Caco-2 (cell line): ENCODE measurements at regions not wholly inside any gene's neighbourhood (a gene's known extent, or its start where the extent isn't known, plus 50 kb on each side); places are given as distances from the start of the nearest gene placed in this dataset.

Experiments
- BruUV-seq: library from RNA; stranded (reverse); fragments of 400-500 nt; replicated peaks from 2 replicates; lab custom pipeline; 2021; lab: Mats Ljungman, UMichigan
- CTCF ChIA-PET: fragments of 300-600 bp; sonication (Branson Sonifier 250); formaldehyde crosslinking; loops from one replicate; lab custom pipeline; 2022; ENCODE audit warnings: antibody characterized with exemption; lab: Charles Lee
- POLR2A ChIA-PET: fragments of 300-600 bp; sonication (Branson Sonifier 250); formaldehyde crosslinking; loops from one replicate; lab custom pipeline; 2022; ENCODE audit warnings: antibody characterized with exemption; lab: Charles Lee
- DNase-seq, 2 experiments: peaks; one replicate each; pipeline versions ENCODE4 v3.0.0 to v3.0.0-alpha.2; 2020 to 2022
- H3K27me3 ChIP-seq: replicated peaks from 2 replicates; pipeline ENCODE4 v1.6.0; 2011; ENCODE audit warnings: low read length; ENCODE audit not compliant: control insufficient read depth, insufficient read depth
- H3K36me3 ChIP-seq: 2 replicates; pipeline ENCODE4 v1.5.1; 2011; ENCODE audit warnings: low read length; ENCODE audit not compliant: control insufficient read depth, insufficient read depth
- H3K4me1 ChIP-seq: fragments of 250-450 bp; sonication (Bioruptor Pico); 2 replicates; pipeline ENCODE4 v1.5.1; 2020; ENCODE audit warnings: mild to moderate bottlenecking
- H3K4me3 ChIP-seq: 2 replicates; pipeline ENCODE4 v1.5.1; 2011; ENCODE audit warnings: low read depth, mild to moderate bottlenecking, control low read depth, low read length
- H3K9me3 ChIP-seq: fragments of 250-450 bp; sonication (Bioruptor Pico); 2 replicates; pipeline ENCODE4 v1.5.1; 2020; ENCODE audit warnings: mild to moderate bottlenecking, moderate library complexity
- H3K27ac Mint-ChIP-seq: one replicate; pipeline ENCODE4 v1.8.0; 2022; ENCODE audit warnings: mixed read lengths; ENCODE audit not compliant: unreplicated experiment
- H3K27me3 Mint-ChIP-seq: one replicate; pipeline ENCODE4 v1.8.0; 2022; ENCODE audit warnings: mixed read lengths; ENCODE audit not compliant: insufficient read depth, unreplicated experiment
- H3K36me3 Mint-ChIP-seq: one replicate; pipeline ENCODE4 v1.8.0; 2022; ENCODE audit warnings: mild to moderate bottlenecking, mixed read lengths; ENCODE audit not compliant: insufficient read depth, unreplicated experiment
- H3K4me1 Mint-ChIP-seq: one replicate; pipeline ENCODE4 v1.8.0; 2022; ENCODE audit warnings: low read depth, mixed read lengths; ENCODE audit not compliant: unreplicated experiment
- H3K4me3 Mint-ChIP-seq: one replicate; pipeline ENCODE4 v1.8.0; 2022; ENCODE audit warnings: mild to moderate bottlenecking, moderate library complexity, mixed read lengths; ENCODE audit not compliant: unreplicated experiment
- H3K9me3 Mint-ChIP-seq: one replicate; pipeline ENCODE4 v1.8.0; 2022; ENCODE audit warnings: mixed read lengths; ENCODE audit not compliant: unreplicated experiment
- CTCF ChIP-seq, 2 experiments: fragments of 200-600 bp in 1 of 2; IDR thresholded peaks; 1 replicate in 1 of 2; 2 replicates in 1 of 2; pipeline versions ENCODE4 v1.5.1 to v1.8.0; 2011 to 2022; ENCODE audit warnings: antibody characterized with exemption in 1 of 2, control low read depth in 1 of 2, inconsistent platforms in 1 of 2, low read depth in 1 of 2, low read length in 1 of 2, mild to moderate bottlenecking in 1 of 2, moderate library complexity in 1 of 2; ENCODE audit not compliant: insufficient read depth in 1 of 2, severe bottlenecking in 1 of 2, unreplicated experiment in 1 of 2
- intact Hi-C: fragments of 100-400 bp; cut with micrococcal nuclease; formaldehyde crosslinking; loops from one replicate; pipeline ENCODE4 v1.10.0; 2022; ENCODE audit not compliant: unreplicated experiment

DNA sequence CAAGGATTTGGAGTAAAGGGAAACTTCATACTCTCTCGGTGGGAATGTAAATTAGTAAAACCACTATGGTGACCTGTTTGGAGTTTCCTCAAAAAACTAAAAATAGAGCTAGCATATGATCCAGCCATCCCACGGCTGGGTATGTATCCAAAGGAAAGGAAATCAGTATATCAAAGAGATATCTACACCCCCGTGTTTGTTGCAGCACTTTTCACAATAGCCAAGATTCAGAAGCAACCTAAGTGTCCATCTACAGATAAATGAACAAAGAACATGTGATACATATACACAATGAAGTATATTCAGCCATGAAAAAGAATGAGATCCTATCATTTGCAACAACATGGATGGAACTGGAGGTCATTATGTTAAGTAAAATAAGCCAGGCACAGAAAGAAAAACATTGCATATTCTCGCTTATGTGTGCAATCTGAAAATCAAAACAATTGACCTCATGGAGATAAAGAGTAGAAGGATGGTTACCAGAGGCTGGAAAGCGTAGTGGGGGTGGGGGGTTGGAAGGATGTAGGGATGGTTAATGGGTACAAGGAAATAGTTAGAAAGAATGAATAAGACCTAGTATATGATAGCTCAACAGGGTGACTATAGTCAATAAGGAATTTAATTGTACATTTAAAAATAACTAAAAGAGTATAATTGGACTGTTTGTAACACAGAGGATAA lies 468.0 kb downstream of the BCAT1 start:
- Mint-ChIP-seq H3K4me3 (no peak overlapping the region), H3K9me3 (peaks cover 15% of the 10 kb centered on the region), H3K36me3 (peaks cover 6% of the 10 kb centered on the region), H3K27me3 (no peaks in the 10 kb centered on the region), H3K27ac (no peak overlapping the region), H3K4me1 (peaks cover 17% of the 10 kb centered on the region)
- POLR2A ChIA-PET: no interaction called here
- Histone ChIP-seq H3K4me3 (no peak overlapping the region), H3K36me3 (no peaks in the 10 kb centered on the region), H3K4me1 (peaks cover 12% of the 10 kb centered on the region), H3K27me3 (no peaks in the 10 kb centered on the region), H3K9me3 (no peaks in the 10 kb centered on the region)
- no peak for TF ChIP-seq CTCF (IDR thresholded peaks at IDR 0.05; ENCODE audit: insufficient read depth in 1 of 2, low read depth in 1 of 2, low read length in 1 of 2, severe bottlenecking in 1 of 2, unreplicated experiment in 1 of 2)
- no peak for DNase-seq
- intact Hi-C loops: no loop called here
- no TSS peak for BruUV-seq
- CTCF ChIA-PET: no interaction called here

GRCh38 chr12:24479131-24479530 lies 469.8 kb downstream of the BCAT1 start:
- intact Hi-C loops: no loop called here
- ChIA-PET CTCF (interaction anchor here (0.6 kb wide), 1 partner anchor 164 kb away, joined by 3 read pairs; no protein-coding TSS in a partner anchor), POLR2A (no interaction called here)
- H3K9me3 Mint-ChIP-seq: peaks cover 15% of the 10 kb centered on the region
- peaks cover 17% of the 10 kb centered on the region for H3K4me1 Mint-ChIP-seq
- peak overlapping the region; percentile 16 for H3K27ac Mint-ChIP-seq
- no peaks in the 10 kb centered on the region for H3K27me3 ChIP-seq
- H3K36me3 Mint-ChIP-seq: peaks cover 6% of the 10 kb centered on the region
- H3K4me3 Mint-ChIP-seq: no peak overlapping the region
- no peak overlapping the region for H3K4me3 ChIP-seq
- H3K36me3 ChIP-seq: no peaks in the 10 kb centered on the region
- TF ChIP-seq CTCF (IDR thresholded peaks at IDR 0.05; ENCODE audit: insufficient read depth in 1 of 2, low read depth in 1 of 2, low read length in 1 of 2, severe bottlenecking in 1 of 2, unreplicated experiment in 1 of 2): no peak
- peak; percentile 15 to 39 for DNase-seq
- no TSS peak for BruUV-seq
- H3K9me3 ChIP-seq: no peaks in the 10 kb centered on the region
- no peaks in the 10 kb centered on the region for H3K27me3 Mint-ChIP-seq
- H3K4me1 ChIP-seq: peaks cover 12% of the 10 kb centered on the region

DNA sequence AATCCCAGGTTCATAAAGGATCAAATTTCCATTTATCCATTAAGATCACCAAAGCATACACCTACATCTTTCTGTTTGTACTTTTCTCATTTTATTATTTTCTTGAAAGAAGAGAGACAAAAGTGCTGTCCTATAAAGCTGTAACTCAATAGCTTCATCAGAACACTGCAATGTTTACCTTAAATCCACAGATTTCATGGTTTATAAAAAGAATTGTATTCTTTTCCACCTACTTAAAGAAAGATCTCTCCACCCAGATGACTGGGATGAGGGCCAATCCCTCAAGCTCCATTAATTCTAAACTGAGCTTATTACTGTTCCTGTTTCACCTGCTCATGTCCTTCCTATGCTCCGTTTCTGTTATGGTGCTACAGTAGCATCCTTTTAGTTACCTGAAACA lies 470.6 kb downstream of the BCAT1 start:
- Histone ChIP-seq H3K36me3 (no peaks in the 10 kb centered on the region), H3K9me3 (no peaks in the 10 kb centered on the region), H3K4me3 (no peak overlapping the region), H3K4me1 (peaks cover 12% of the 10 kb centered on the region), H3K27me3 (no peaks in the 10 kb centered on the region)
- no peak for TF ChIP-seq CTCF (IDR thresholded peaks at IDR 0.05; ENCODE audit: insufficient read depth in 1 of 2, low read depth in 1 of 2, low read length in 1 of 2, severe bottlenecking in 1 of 2, unreplicated experiment in 1 of 2)
- intact Hi-C loops: no loop called here
- ChIA-PET CTCF (no interaction called here), POLR2A (no interaction called here)
- DNase-seq: no peak
- BruUV-seq: no TSS peak
- Mint-ChIP-seq H3K4me3 (no peak overlapping the region), H3K4me1 (peaks cover 17% of the 10 kb centered on the region), H3K9me3 (peaks cover 15% of the 10 kb centered on the region), H3K27me3 (no peaks in the 10 kb centered on the region), H3K36me3 (peaks cover 6% of the 10 kb centered on the region), H3K27ac (no peak overlapping the region)
